DND-41 (cell line): ENCODE measurements at regions not wholly inside any gene's neighbourhood (a gene's known extent, or its start where the extent isn't known, plus 50 kb on each side); places are given as distances from the start of the nearest gene placed in this dataset.

Experiments
- ATAC-seq: fragments of 200-7000 bp; cut with Tn5 transposase; 3 replicates; pipeline ENCODE4 v1.9.1; 2021; ENCODE audit warnings: low read depth; ENCODE audit not compliant: insufficient read depth
- DNase-seq: peaks from one replicate; pipeline ENCODE4 v3.0.0-alpha.2; 2020
- H2AFZ ChIP-seq: 2 replicates; pipeline ENCODE4 v1.6.0; 2012; ENCODE audit warnings: low read depth, low read length
- H3K27ac ChIP-seq: 2 replicates; pipeline ENCODE4 v1.5.1; 2012; ENCODE audit warnings: low read length, inconsistent platforms
- H3K27me3 ChIP-seq: fragments of 200-600 bp; sonication (generic); 2 replicates; pipeline ENCODE4 v1.6.0; 2012; ENCODE audit warnings: low read length, mild to moderate bottlenecking, inconsistent platforms; ENCODE audit not compliant: insufficient read depth, poor library complexity
- H3K36me3 ChIP-seq: 2 replicates; pipeline ENCODE4 v1.5.1; 2012; ENCODE audit warnings: low read length, inconsistent platforms; ENCODE audit not compliant: insufficient read depth
- H3K4me1 ChIP-seq: 2 replicates; pipeline ENCODE4 v1.5.1; 2012; ENCODE audit warnings: mild to moderate bottlenecking, low read length; ENCODE audit not compliant: insufficient read depth
- H3K4me2 ChIP-seq: 2 replicates; pipeline ENCODE4 v1.6.0; 2012; ENCODE audit warnings: mild to moderate bottlenecking, moderate library complexity, low read length, inconsistent platforms; ENCODE audit not compliant: insufficient read depth
- H3K4me3 ChIP-seq, 2 experiments: fragments of 200-600 bp in 1 of 2; shearing (Covaris generic) in 1 of 2; 2 replicates each; pipeline ENCODE4 v1.5.1; 2012 to 2016; ENCODE audit warnings: inconsistent platforms in 2 of 2, low read length in 2 of 2, mild to moderate bottlenecking in 2 of 2, low read depth in 1 of 2, moderate library complexity in 1 of 2
- H3K79me2 ChIP-seq: 2 replicates; pipeline ENCODE4 v1.6.0; 2012; ENCODE audit warnings: low read length, inconsistent platforms; ENCODE audit not compliant: insufficient read depth
- H3K9ac ChIP-seq: 2 replicates; pipeline ENCODE4 v1.6.0; 2012; ENCODE audit warnings: low read depth, mild to moderate bottlenecking, inconsistent platforms, low read length, moderate library complexity
- H3K9me3 ChIP-seq: 2 replicates; pipeline ENCODE4 v1.5.1; 2012; ENCODE audit warnings: low read length, moderate library complexity, mild to moderate bottlenecking, inconsistent platforms; ENCODE audit not compliant: insufficient read depth, severe bottlenecking
- H4K20me1 ChIP-seq: 2 replicates; pipeline ENCODE4 v1.6.0; 2012; ENCODE audit warnings: low read length; ENCODE audit not compliant: insufficient read depth
- CTCF ChIP-seq: IDR thresholded peaks from 2 replicates; pipeline ENCODE4 v1.5.1; 2012; ENCODE audit warnings: borderline replicate concordance, low read length, moderate library complexity, mild to moderate bottlenecking; ENCODE audit not compliant: poor library complexity, severe bottlenecking; ENCODE audit errors: extremely low read depth
- EZH2 ChIP-seq: IDR thresholded peaks from 3 replicates; pipeline ENCODE4 v1.6.1; 2012; ENCODE audit warnings: borderline replicate concordance, low read depth, mild to moderate bottlenecking, moderate library complexity, low read length, inconsistent platforms; ENCODE audit not compliant: severe bottlenecking

GRCh38 chr6:113375950-113376846, 480.9 kb upstream of the MARCKS start:
- Histone ChIP-seq H4K20me1 (no peaks in the 10 kb centered on the region), H2AFZ (no peak overlapping the region), H3K9me3 (no peaks in the 10 kb centered on the region), H3K27me3 (no peaks in the 10 kb centered on the region), H3K27ac (no peak overlapping the region), H3K4me1 (no peaks in the 10 kb centered on the region), H3K4me3 (no peak overlapping the region), H3K9ac (no peak overlapping the region), H3K4me2 (no peak overlapping the region), H3K79me2 (no peaks in the 10 kb centered on the region), H3K36me3 (no peaks in the 10 kb centered on the region)
- ATAC-seq (no peak), DNase-seq (no peak)
- no peak for TF ChIP-seq CTCF
- TF ChIP-seq EZH2, result no peak

DNA sequence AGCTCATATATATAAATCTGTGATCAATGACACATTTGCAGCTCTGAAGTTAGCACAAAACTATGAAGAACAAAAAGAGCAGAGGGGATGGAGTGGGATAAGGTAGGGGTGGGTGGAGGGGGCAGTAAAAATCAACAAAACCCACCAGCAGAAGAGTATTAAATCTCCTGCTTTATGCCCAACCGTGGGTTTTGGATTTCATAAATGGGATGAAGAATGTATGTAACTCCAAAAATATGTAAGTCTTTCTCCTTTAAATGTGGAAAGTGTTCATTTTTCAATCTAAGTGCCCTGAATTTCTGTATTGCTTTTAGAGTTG, 480.3 kb upstream of the MARCKS start:
- Histone ChIP-seq H3K27ac (no peak overlapping the region), H2AFZ (no peak overlapping the region), H3K27me3 (no peaks in the 10 kb centered on the region), H3K9ac (no peak overlapping the region), H3K4me3 (no peak overlapping the region), H3K4me1 (no peaks in the 10 kb centered on the region), H3K79me2 (no peaks in the 10 kb centered on the region), H3K9me3 (no peaks in the 10 kb centered on the region), H3K36me3 (no peaks in the 10 kb centered on the region), H3K4me2 (no peak overlapping the region), H4K20me1 (no peaks in the 10 kb centered on the region)
- ATAC-seq (no peak), DNase-seq (no peak)
- TF ChIP-seq EZH2 (no peak), CTCF (no peak)

- TF ChIP-seq EZH2 (no peak), CTCF (no peak)
- Histone ChIP-seq H3K27ac (no peak overlapping the region), H3K79me2 (no peaks in the 10 kb centered on the region), H3K4me2 (no peak overlapping the region), H3K36me3 (no peaks in the 10 kb centered on the region), H2AFZ (no peak overlapping the region), H3K4me3 (no peak overlapping the region), H3K27me3 (no peaks in the 10 kb centered on the region), H3K9ac (no peak overlapping the region), H3K9me3 (no peaks in the 10 kb centered on the region), H4K20me1 (no peaks in the 10 kb centered on the region), H3K4me1 (no peaks in the 10 kb centered on the region)
- ATAC-seq, result no peak
- DNase-seq, result no peak
Measured at GRCh38 chr6:113377362-113377942, 479.7 kb upstream of the MARCKS start.
